Vagina (tissue), 2 donors: ENCODE measurements at regions not wholly inside any gene's neighbourhood (a gene's known extent, or its start where the extent isn't known, plus 50 kb on each side); places are given as distances from the start of the nearest gene placed in this dataset.

ENCODE experiments used
- DNase-seq, 2 donors: peaks; one replicate each; pipeline ENCODE4 v3.0.0-alpha.2; 2017; ENCODE audit errors: extremely low spot score in 2 of 2
- H3K27ac ChIP-seq: fragments of 200-600 bp; sonication (generic); one replicate; pipeline ENCODE4 v1.5.1; 2019
- H3K27me3 ChIP-seq: fragments of 200-600 bp; sonication (generic); one replicate; pipeline ENCODE4 v1.5.1; 2019
- H3K36me3 ChIP-seq, 2 donors: fragments of 200-600 bp; sonication (generic); one replicate each; pipeline ENCODE4 v1.5.1; 2017 to 2019
- H3K4me1 ChIP-seq: fragments of 200-600 bp; sonication (generic); one replicate; pipeline ENCODE4 v1.5.1; 2019
- H3K4me3 ChIP-seq, 2 donors: fragments of 200-600 bp; sonication (generic); 1 replicate in 1 of 2; 2 replicates in 1 of 2; pipeline ENCODE4 v1.5.1; 2016 to 2019
- H3K9me3 ChIP-seq: fragments of 200-600 bp; sonication (generic); one replicate; pipeline ENCODE4 v1.5.1; 2019
- POLR2A ChIP-seq, 2 donors: fragments of 450-650 bp; IDR thresholded peaks; one replicate each; pipeline ENCODE4 v1.6.1; 2017; ENCODE audit warnings: antibody characterized with exemption in 2 of 2, mild to moderate bottlenecking in 2 of 2, moderate library complexity in 2 of 2
- POLR2AphosphoS5 ChIP-seq, 2 donors: sonication (generic); formaldehyde crosslinking; IDR thresholded peaks; one replicate each; pipeline ENCODE4 v1.9.0; 2017; ENCODE audit warnings: antibody characterized with exemption in 2 of 2, mild to moderate bottlenecking in 2 of 2, low read depth in 1 of 2; ENCODE audit not compliant: insufficient read depth in 1 of 2
- intact Hi-C: fragments of 100-400 bp; cut with DNase I; formaldehyde crosslinking; loops from one replicate; pipeline ENCODE4 v1.15.1; 2023
- TF ChIP-seq, protein P1 (sequence below), 3 experiments: fragments of 450-650 bp in 2 of 3; fragments of 200-600 bp in 1 of 3; sonication (generic) in 1 of 3; IDR thresholded peaks; one replicate each; pipeline ENCODE4 v1.5.1; 2017 to 2019; ENCODE audit warnings: antibody characterized with exemption in 3 of 3, mild to moderate bottlenecking in 2 of 3, moderate library complexity in 2 of 3

GRCh38 chr3:23750573-23751210, 55.1 kb upstream of the UBE2E1 start:
- Histone ChIP-seq H3K4me3 (no peak overlapping the region), H3K9me3 (no peaks in the 10 kb centered on the region), H3K27ac (no peak overlapping the region), H3K27me3 (no peaks in the 10 kb centered on the region), H3K4me1 (peaks cover 10% of the 10 kb centered on the region), H3K36me3 (no peaks in the 10 kb centered on the region)
- intact Hi-C loops = no loop called here
- DNase-seq = no peak
- no peak for TF ChIP-seq POLR2A (IDR thresholded peaks at IDR 0.05)
- TF ChIP-seq, protein P1, sequence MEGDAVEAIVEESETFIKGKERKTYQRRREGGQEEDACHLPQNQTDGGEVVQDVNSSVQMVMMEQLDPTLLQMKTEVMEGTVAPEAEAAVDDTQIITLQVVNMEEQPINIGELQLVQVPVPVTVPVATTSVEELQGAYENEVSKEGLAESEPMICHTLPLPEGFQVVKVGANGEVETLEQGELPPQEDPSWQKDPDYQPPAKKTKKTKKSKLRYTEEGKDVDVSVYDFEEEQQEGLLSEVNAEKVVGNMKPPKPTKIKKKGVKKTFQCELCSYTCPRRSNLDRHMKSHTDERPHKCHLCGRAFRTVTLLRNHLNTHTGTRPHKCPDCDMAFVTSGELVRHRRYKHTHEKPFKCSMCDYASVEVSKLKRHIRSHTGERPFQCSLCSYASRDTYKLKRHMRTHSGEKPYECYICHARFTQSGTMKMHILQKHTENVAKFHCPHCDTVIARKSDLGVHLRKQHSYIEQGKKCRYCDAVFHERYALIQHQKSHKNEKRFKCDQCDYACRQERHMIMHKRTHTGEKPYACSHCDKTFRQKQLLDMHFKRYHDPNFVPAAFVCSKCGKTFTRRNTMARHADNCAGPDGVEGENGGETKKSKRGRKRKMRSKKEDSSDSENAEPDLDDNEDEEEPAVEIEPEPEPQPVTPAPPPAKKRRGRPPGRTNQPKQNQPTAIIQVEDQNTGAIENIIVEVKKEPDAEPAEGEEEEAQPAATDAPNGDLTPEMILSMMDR (IDR thresholded peaks at IDR 0.05) = no peak
- TF ChIP-seq POLR2AphosphoS5 (IDR thresholded peaks at IDR 0.05; ENCODE audit: insufficient read depth in 1 of 2, low read depth in 1 of 2) = no peak

DNA sequence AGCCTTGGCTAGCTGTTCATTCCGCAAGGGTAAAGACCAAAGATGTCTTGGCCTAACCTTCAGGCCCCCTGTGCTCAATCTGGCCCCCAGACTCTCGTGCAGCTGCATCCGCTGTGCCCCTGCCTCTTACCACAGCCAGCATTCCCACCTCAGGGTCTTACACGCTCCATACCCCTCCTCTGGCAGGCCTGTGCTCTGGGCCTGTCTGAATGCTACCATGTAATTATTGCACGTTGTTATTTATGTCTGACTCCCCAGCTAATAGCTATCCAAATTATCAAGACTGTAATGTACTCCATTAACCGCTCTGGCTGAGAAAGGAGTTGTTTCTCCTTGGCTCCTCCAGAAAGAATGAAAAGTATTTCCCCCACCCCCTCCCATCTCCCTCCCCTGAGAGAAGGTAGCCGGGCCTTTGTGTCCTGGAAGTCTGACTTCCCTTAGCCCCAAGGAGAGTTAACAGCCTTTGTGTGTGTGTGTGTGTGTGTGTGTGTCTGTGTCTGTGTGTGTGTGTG, 54.5 kb upstream of the UBE2E1 start:
- DNase-seq = no peak
- Histone ChIP-seq H3K4me1 (peaks cover 10% of the 10 kb centered on the region), H3K36me3 (no peaks in the 10 kb centered on the region), H3K27ac (no peak overlapping the region), H3K4me3 (no peak overlapping the region), H3K27me3 (no peaks in the 10 kb centered on the region), H3K9me3 (no peaks in the 10 kb centered on the region)
- no peak for TF ChIP-seq POLR2A (IDR thresholded peaks at IDR 0.05)
- no peak for TF ChIP-seq POLR2AphosphoS5 (IDR thresholded peaks at IDR 0.05; ENCODE audit: insufficient read depth in 1 of 2, low read depth in 1 of 2)
- TF ChIP-seq, protein P1 (IDR thresholded peaks at IDR 0.05) = no peak
- intact Hi-C loops = no loop called here

DNA sequence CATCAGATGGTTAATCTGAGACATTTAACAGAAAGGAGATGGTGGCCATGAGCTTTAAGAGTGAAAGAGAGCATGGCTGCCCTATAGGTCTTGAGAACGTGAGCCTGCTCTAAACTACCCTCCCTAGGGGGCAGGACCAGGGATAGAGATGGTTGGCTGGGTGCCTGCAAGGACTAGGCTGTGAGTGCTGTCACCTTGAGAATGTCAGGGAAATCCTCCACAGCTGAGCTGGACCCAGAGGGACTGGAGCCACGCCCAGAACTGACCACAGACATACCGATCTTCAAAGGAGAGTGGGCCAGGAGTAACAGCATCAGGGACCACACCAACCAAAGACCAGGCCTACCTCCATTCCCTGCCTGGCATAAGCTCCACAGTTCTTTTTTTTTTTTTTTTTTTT, 53.6 kb upstream of the UBE2E1 start:
- intact Hi-C loops = no loop called here
- no peak for TF ChIP-seq POLR2A (IDR thresholded peaks at IDR 0.05)
- no peak for TF ChIP-seq POLR2AphosphoS5 (IDR thresholded peaks at IDR 0.05; ENCODE audit: insufficient read depth in 1 of 2, low read depth in 1 of 2)
- TF ChIP-seq, protein P1 (IDR thresholded peaks at IDR 0.05) = no peak
- no peaks in the 10 kb centered on the region for H3K27me3 ChIP-seq
- H3K4me1 ChIP-seq = peaks cover 10% of the 10 kb centered on the region
- no peaks in the 10 kb centered on the region for H3K36me3 ChIP-seq
- no peaks in the 10 kb centered on the region for H3K9me3 ChIP-seq
- H3K4me3 ChIP-seq = no peak overlapping the region
- H3K27ac ChIP-seq = no peak overlapping the region
- DNase-seq = no peak

GRCh38 chr3:23754215-23754614, 51.5 kb upstream of the UBE2E1 start:
- no peak overlapping the region for H3K27ac ChIP-seq
- intact Hi-C loops = no loop called here
- no peak for DNase-seq
- H3K4me1 ChIP-seq = peaks cover 10% of the 10 kb centered on the region
- H3K9me3 ChIP-seq = no peaks in the 10 kb centered on the region
- no peaks in the 10 kb centered on the region for H3K27me3 ChIP-seq
- H3K4me3 ChIP-seq = no peak overlapping the region
- TF ChIP-seq, protein P1 (IDR thresholded peaks at IDR 0.05) = no peak
- TF ChIP-seq POLR2A (IDR thresholded peaks at IDR 0.05) = no peak
- H3K36me3 ChIP-seq = no peaks in the 10 kb centered on the region
